PC-9 (cell line): ENCODE measurements at regions not wholly inside any gene's neighbourhood (a gene's known extent, or its start where the extent isn't known, plus 50 kb on each side); places are given as distances from the start of the nearest gene placed in this dataset.

ENCODE experiments used
- BruUV-seq: library from RNA; stranded (reverse); fragments of 400-500 nt; replicated peaks from 2 replicates; lab custom pipeline; 2021; lab: Mats Ljungman, UMichigan
- CTCF ChIA-PET: fragments of 300-600 bp; sonication (Branson Sonifier 250); formaldehyde crosslinking; loops from one replicate; lab custom pipeline; 2022; ENCODE audit warnings: antibody characterized with exemption; lab: Charles Lee
- POLR2A ChIA-PET: fragments of 300-600 bp; sonication (Branson Sonifier 250); formaldehyde crosslinking; loops from one replicate; lab custom pipeline; 2022; ENCODE audit warnings: antibody characterized with exemption; ENCODE audit not compliant: unreplicated experiment; lab: Charles Lee
- DNase-seq, 2 experiments: peaks; one replicate each; pipeline versions ENCODE4 v3.0.0 to v3.0.0-alpha.2; 2015 to 2022; ENCODE audit warnings: mixed read lengths in 1 of 2
- H2AFZ ChIP-seq: fragments of 200-600 bp; sonication (generic); 2 replicates; pipeline ENCODE4 v1.8.1; 2017; ENCODE audit warnings: antibody characterized with exemption
- H3F3A ChIP-seq: fragments of 200-600 bp; sonication (generic); 2 replicates; pipeline ENCODE4 v1.8.1; 2017; ENCODE audit warnings: antibody characterized with exemption, mild to moderate bottlenecking, low read depth; ENCODE audit not compliant: insufficient read depth
- H3K27ac ChIP-seq: fragments of 200-600 bp; sonication (generic); 2 replicates; pipeline ENCODE4 v1.6.1; 2016; ENCODE audit warnings: mixed run types
- H3K27me3 ChIP-seq: fragments of 200-600 bp; sonication (generic); 2 replicates; pipeline ENCODE4 v1.6.1; 2016; ENCODE audit warnings: low read depth, mixed run types; ENCODE audit not compliant: insufficient read depth
- H3K36me3 ChIP-seq: fragments of 200-600 bp; sonication (generic); 2 replicates; pipeline ENCODE4 v1.6.1; 2016; ENCODE audit warnings: low read depth, mixed run types
- H3K4me1 ChIP-seq: fragments of 200-600 bp; sonication (generic); replicated peaks from 2 replicates; pipeline ENCODE4 v1.6.1; 2016; ENCODE audit warnings: mixed run types; ENCODE audit not compliant: insufficient read depth
- H3K4me2 ChIP-seq: fragments of 200-600 bp; sonication (generic); 2 replicates; pipeline ENCODE4 v1.6.1; 2017; ENCODE audit warnings: mixed run types
- H3K4me3 ChIP-seq: fragments of 200-600 bp; sonication (generic); 2 replicates; pipeline ENCODE4 v1.6.1; 2016; ENCODE audit warnings: mixed run types
- H3K79me2 ChIP-seq: fragments of 200-600 bp; sonication (generic); 2 replicates; pipeline ENCODE4 v1.6.1; 2017; ENCODE audit warnings: low read depth, mixed run types
- H3K9me2 ChIP-seq: fragments of 200-600 bp; sonication (generic); 2 replicates; pipeline ENCODE4 v1.8.1; 2017; ENCODE audit warnings: mild to moderate bottlenecking; ENCODE audit not compliant: insufficient read depth
- H3K9me3 ChIP-seq: fragments of 200-600 bp; sonication (generic); 2 replicates; pipeline ENCODE4 v1.8.1; 2016; ENCODE audit warnings: low read depth; ENCODE audit not compliant: insufficient read depth
- H4K20me1 ChIP-seq: fragments of 200-600 bp; sonication (generic); 2 replicates; pipeline ENCODE4 v1.8.1; 2017; ENCODE audit not compliant: insufficient read depth
- EZH2 ChIP-seq: fragments of 200-600 bp; sonication (generic); IDR thresholded peaks from 2 replicates; pipeline ENCODE4 v1.8.0; 2017; ENCODE audit warnings: antibody characterized with exemption, low read depth
- intact Hi-C: fragments of 100-400 bp; cut with micrococcal nuclease; formaldehyde crosslinking; loops from one replicate; pipeline ENCODE4 v1.10.0; 2022; ENCODE audit not compliant: unreplicated experiment
- TF ChIP-seq, protein P1 (sequence below): fragments of 200-600 bp; sonication (generic); conservative IDR thresholded peaks from 2 replicates; pipeline ENCODE4 v1.6.1; 2017; ENCODE audit warnings: mixed run types, antibody characterized with exemption, mild to moderate bottlenecking, moderate library complexity

DNA sequence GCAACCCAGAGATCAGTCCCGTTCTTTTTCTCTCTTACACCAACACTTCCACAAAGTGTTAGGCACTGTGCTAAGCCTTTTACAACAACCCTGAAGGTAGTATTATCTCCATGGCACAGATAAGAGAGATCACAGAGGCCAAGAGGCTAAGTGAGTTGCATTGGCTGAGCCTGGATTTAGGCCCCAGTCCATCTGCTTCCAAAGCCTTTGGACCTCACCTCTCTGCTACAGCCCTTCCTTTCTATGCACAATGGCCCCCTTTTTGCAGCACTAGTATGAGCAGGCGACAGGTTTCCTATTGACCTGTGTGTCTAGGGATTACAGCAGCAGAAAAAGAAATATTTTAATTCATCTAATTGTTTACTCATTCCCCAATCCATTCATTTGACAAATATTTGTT is 76.2 kb downstream of the CRYGS start:
- Histone ChIP-seq H3K9me2 (no peaks in the 10 kb centered on the region), H4K20me1 (no peaks in the 10 kb centered on the region), H3K36me3 (no peaks in the 10 kb centered on the region), H3K27me3 (peaks cover 86% of the 10 kb centered on the region), H3K4me3 (no peak overlapping the region), H3K4me1 (no peaks in the 10 kb centered on the region), H2AFZ (no peak overlapping the region), H3F3A (no peaks in the 10 kb centered on the region), H3K9me3 (no peaks in the 10 kb centered on the region), H3K4me2 (no peak overlapping the region), H3K27ac (no peak overlapping the region), H3K79me2 (no peaks in the 10 kb centered on the region)
- CTCF ChIA-PET = no interaction called here
- TF ChIP-seq, protein P1, sequence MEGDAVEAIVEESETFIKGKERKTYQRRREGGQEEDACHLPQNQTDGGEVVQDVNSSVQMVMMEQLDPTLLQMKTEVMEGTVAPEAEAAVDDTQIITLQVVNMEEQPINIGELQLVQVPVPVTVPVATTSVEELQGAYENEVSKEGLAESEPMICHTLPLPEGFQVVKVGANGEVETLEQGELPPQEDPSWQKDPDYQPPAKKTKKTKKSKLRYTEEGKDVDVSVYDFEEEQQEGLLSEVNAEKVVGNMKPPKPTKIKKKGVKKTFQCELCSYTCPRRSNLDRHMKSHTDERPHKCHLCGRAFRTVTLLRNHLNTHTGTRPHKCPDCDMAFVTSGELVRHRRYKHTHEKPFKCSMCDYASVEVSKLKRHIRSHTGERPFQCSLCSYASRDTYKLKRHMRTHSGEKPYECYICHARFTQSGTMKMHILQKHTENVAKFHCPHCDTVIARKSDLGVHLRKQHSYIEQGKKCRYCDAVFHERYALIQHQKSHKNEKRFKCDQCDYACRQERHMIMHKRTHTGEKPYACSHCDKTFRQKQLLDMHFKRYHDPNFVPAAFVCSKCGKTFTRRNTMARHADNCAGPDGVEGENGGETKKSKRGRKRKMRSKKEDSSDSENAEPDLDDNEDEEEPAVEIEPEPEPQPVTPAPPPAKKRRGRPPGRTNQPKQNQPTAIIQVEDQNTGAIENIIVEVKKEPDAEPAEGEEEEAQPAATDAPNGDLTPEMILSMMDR = no peak
- no peak for TF ChIP-seq EZH2
- POLR2A ChIA-PET = no interaction called here
- no TSS peak for BruUV-seq
- no peak for DNase-seq
- intact Hi-C loops = no loop called here

DNA sequence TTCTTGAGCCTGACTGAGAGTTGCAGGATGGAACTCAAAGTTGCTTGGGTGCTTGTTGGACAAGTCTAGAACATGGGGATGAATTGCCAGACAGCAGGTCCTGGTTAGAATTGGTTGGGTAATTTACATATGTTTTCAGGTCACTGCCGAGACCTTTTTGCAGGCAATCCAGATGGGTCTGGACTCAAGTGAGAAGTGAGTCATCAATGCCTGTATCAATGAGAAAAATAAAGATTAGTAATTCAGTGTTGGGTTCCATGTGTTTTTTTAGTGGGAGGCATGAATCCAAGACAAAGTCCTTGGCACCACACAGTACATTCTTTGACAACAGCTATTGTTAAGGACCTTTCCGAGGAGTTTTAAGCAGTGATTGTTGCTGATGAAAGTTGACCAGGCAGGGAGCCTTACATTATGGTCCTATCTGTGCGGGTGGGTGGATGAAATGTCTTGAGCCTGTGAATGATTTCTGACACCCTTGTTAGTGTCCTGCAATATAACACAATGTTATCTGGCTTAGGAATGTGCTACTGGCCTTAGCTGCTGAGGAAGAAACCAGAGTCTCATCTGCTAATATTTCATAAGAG is 77.7 kb downstream of the CRYGS start:
- no peaks in the 10 kb centered on the region for H4K20me1 ChIP-seq
- H3K9me3 ChIP-seq = no peaks in the 10 kb centered on the region
- intact Hi-C loops = no loop called here
- BruUV-seq = no TSS peak
- no peaks in the 10 kb centered on the region for H3K36me3 ChIP-seq
- no peak for TF ChIP-seq EZH2
- TF ChIP-seq, protein P1 = no peak
- H3K27ac ChIP-seq = no peak overlapping the region
- ChIA-PET CTCF (no interaction called here), POLR2A (interaction anchor here (0.6 kb wide), 1 partner anchor 559 kb away, joined by 3 read pairs; no protein-coding TSS in a partner anchor)
- H3K79me2 ChIP-seq = no peaks in the 10 kb centered on the region
- no peaks in the 10 kb centered on the region for H3K4me1 ChIP-seq
- H3F3A ChIP-seq = no peaks in the 10 kb centered on the region
- H3K4me2 ChIP-seq = no peak overlapping the region
- DNase-seq = no peak
- H3K9me2 ChIP-seq = no peaks in the 10 kb centered on the region
- peaks cover 80% of the 10 kb centered on the region for H3K27me3 ChIP-seq
- H3K4me3 ChIP-seq = no peak overlapping the region
- H2AFZ ChIP-seq = no peak overlapping the region

DNA sequence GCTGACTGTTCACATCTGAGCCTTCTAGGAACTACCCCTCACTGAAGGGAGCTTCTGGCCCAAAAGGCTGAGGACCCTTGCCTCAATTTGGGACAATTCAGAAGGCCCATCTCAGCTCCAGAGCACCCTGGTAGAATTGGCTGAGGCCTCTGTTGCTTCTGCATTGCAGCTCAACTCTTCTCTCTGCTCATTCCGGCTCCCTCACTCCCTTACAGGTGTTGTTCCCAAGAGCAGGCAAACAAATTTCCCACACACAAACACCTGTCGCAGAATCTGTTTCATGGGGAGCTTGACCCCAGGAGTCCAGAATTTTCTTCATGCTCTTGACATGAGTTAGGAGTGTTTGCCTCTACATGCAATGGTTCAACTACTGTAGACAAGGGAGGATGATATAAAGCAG is 78.7 kb downstream of the CRYGS start:
- CTCF ChIA-PET = no interaction called here
- no peaks in the 10 kb centered on the region for H3K9me3 ChIP-seq
- H3K4me1 ChIP-seq = no peaks in the 10 kb centered on the region
- BruUV-seq = no TSS peak
- H3K36me3 ChIP-seq = no peaks in the 10 kb centered on the region
- H3F3A ChIP-seq = no peaks in the 10 kb centered on the region
- H3K4me2 ChIP-seq = no peak overlapping the region
- H3K27me3 ChIP-seq = peaks cover 78% of the 10 kb centered on the region
- H3K79me2 ChIP-seq = no peaks in the 10 kb centered on the region
- TF ChIP-seq EZH2 = no peak
- TF ChIP-seq, protein P1 = no peak
- H3K9me2 ChIP-seq = no peaks in the 10 kb centered on the region
- no peak overlapping the region for H2AFZ ChIP-seq
- H4K20me1 ChIP-seq = no peaks in the 10 kb centered on the region
- H3K4me3 ChIP-seq = no peak overlapping the region
- H3K27ac ChIP-seq = no peak overlapping the region
- POLR2A ChIA-PET = no interaction called here
- DNase-seq = no peak
- intact Hi-C loops = no loop called here
